ENCODE measurements at regions not wholly inside any gene's neighbourhood (a gene's known extent, or its start where the extent isn't known, plus 50 kb on each side); places are given as distances from the start of the nearest gene placed in this dataset.

DNA sequence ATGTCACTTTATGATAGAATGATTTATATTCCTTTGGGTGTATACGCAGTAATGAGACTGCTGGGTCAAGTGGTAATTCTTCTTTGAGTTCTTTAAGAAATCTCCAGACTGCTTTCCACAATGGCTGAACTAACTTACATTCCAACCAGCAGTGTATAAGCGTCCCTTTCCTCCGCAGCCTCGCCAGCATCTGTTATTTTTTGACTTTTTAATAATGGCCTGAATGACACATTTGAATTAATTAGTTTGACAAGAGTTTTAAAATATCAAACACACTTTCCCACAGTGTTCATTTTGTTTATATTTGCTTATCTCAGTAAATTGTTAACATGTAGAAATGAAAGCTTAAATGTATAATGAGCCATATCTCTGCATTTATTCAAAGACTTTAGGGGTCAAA, 116.8 kb downstream of the TES start:
- Histone ChIP-seq H3K4me3 (ENCODE audit: low read depth in 1 of 3, low read length in 3 of 3) (no peak overlapping the region), H3K36me3 (ENCODE audit: control insufficient read depth in 4 of 4, insufficient read depth in 3 of 4, low read depth in 1 of 4, low read length in 3 of 4) (no peaks in the 10 kb centered on the region), H3K27ac (ENCODE audit: low read depth in 1 of 2, low read length in 2 of 2) (no peak overlapping the region), H3K27me3 (ENCODE audit: control insufficient read depth in 4 of 4, insufficient read depth in 4 of 4, low read length in 3 of 4) (no peaks in the 10 kb centered on the region), H3K9ac (ENCODE audit: low read depth in 1 of 2, low read length in 2 of 2) (no peak overlapping the region), H3K9me3 (ENCODE audit: control insufficient read depth in 4 of 4, low read length in 3 of 4) (no peaks in the 10 kb centered on the region), H3K4me1 (ENCODE audit: control insufficient read depth in 4 of 4, insufficient read depth in 4 of 4, low read length in 3 of 4) (no peaks in the 10 kb centered on the region)
- WGBS: 93% methylated on average over 4 of the region's 4 CpGs
- no peak for TF ChIP-seq EGR1 (IDR thresholded peaks at IDR 0.05; ENCODE audit: low read depth in 2 of 2)
- no peak for TF ChIP-seq TAF1 (conservative IDR thresholded peaks at IDR 0.05)
- TF ChIP-seq SP1 (IDR thresholded peaks at IDR 0.05): no peak
- TF ChIP-seq JUND (IDR thresholded peaks at IDR 0.05): no peak
- no peak for TF ChIP-seq NR2F2 (IDR thresholded peaks at IDR 0.05)
- TF ChIP-seq MAX (IDR thresholded peaks at IDR 0.05): no peak
- DNase-seq (ENCODE audit: low spot score): no peak

GRCh38 chr7:116327752-116328151, 117.4 kb downstream of the TES start:
- TF ChIP-seq RAD21 (IDR thresholded peaks at IDR 0.05): no peak
- no peak for TF ChIP-seq TAF1 (conservative IDR thresholded peaks at IDR 0.05)
- TF ChIP-seq HNF4A (conservative IDR thresholded peaks at IDR 0.05): no peak
- TF ChIP-seq EGR1 (IDR thresholded peaks at IDR 0.05; ENCODE audit: low read depth in 2 of 2): no peak
- TF ChIP-seq, protein P1, sequence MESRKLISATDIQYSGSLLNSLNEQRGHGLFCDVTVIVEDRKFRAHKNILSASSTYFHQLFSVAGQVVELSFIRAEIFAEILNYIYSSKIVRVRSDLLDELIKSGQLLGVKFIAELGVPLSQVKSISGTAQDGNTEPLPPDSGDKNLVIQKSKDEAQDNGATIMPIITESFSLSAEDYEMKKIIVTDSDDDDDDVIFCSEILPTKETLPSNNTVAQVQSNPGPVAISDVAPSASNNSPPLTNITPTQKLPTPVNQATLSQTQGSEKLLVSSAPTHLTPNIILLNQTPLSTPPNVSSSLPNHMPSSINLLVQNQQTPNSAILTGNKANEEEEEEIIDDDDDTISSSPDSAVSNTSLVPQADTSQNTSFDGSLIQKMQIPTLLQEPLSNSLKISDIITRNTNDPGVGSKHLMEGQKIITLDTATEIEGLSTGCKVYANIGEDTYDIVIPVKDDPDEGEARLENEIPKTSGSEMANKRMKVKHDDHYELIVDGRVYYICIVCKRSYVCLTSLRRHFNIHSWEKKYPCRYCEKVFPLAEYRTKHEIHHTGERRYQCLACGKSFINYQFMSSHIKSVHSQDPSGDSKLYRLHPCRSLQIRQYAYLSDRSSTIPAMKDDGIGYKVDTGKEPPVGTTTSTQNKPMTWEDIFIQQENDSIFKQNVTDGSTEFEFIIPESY (IDR thresholded peaks at IDR 0.05): no peak
- TF ChIP-seq FOXA1 (IDR thresholded peaks at IDR 0.05): no peak
- TF ChIP-seq RXRA (IDR thresholded peaks at IDR 0.05): no peak
- TF ChIP-seq, protein P2, sequence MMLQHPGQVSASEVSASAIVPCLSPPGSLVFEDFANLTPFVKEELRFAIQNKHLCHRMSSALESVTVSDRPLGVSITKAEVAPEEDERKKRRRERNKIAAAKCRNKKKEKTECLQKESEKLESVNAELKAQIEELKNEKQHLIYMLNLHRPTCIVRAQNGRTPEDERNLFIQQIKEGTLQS (IDR thresholded peaks at IDR 0.05): no peak
- TF ChIP-seq GABPA (IDR thresholded peaks at IDR 0.05 in 1 of 2, conservative IDR thresholded peaks at IDR 0.05 in 1 of 2): no peak
- no peak for TF ChIP-seq MAX (IDR thresholded peaks at IDR 0.05)
- no peak for TF ChIP-seq JUND (IDR thresholded peaks at IDR 0.05)
- Histone ChIP-seq H3K27ac (ENCODE audit: low read depth in 1 of 2, low read length in 2 of 2) (no peak overlapping the region), H3K4me1 (ENCODE audit: control insufficient read depth in 4 of 4, insufficient read depth in 4 of 4, low read length in 3 of 4) (no peaks in the 10 kb centered on the region), H3K9ac (ENCODE audit: low read depth in 1 of 2, low read length in 2 of 2) (no peak overlapping the region), H3K27me3 (ENCODE audit: control insufficient read depth in 4 of 4, insufficient read depth in 4 of 4, low read length in 3 of 4) (no peaks in the 10 kb centered on the region), H3K4me3 (ENCODE audit: low read depth in 1 of 3, low read length in 3 of 3) (no peak overlapping the region), H3K9me3 (ENCODE audit: control insufficient read depth in 4 of 4, low read length in 3 of 4) (no peaks in the 10 kb centered on the region), H3K36me3 (ENCODE audit: control insufficient read depth in 4 of 4, insufficient read depth in 3 of 4, low read depth in 1 of 4, low read length in 3 of 4) (no peaks in the 10 kb centered on the region)
- no peak for DNase-seq (ENCODE audit: low spot score)
- WGBS: 84% methylated on average over 7 of the region's 7 CpGs

- H3K9ac ChIP-seq (ENCODE audit: low read depth in 1 of 2, low read length in 2 of 2): no peak overlapping the region
- no peak for DNase-seq (ENCODE audit: low spot score)
- TF ChIP-seq, protein P2 (IDR thresholded peaks at IDR 0.05): no peak
- TF ChIP-seq EGR1 (IDR thresholded peaks at IDR 0.05; ENCODE audit: low read depth in 2 of 2) (no peak), MAX (IDR thresholded peaks at IDR 0.05) (no peak), SP1 (IDR thresholded peaks at IDR 0.05) (no peak), YY1 (IDR thresholded peaks at IDR 0.05) (no peak), CTCF (IDR thresholded peaks at IDR 0.05; ENCODE audit: low read depth, low read length, missing input control) (no peak), FOXA1 (IDR thresholded peaks at IDR 0.05) (no peak), FOXA2 (IDR thresholded peaks at IDR 0.05) (no peak), RAD21 (IDR thresholded peaks at IDR 0.05) (no peak), HNF4G (IDR thresholded peaks at IDR 0.05) (no peak), GABPA (IDR thresholded peaks at IDR 0.05 in 1 of 2, conservative IDR thresholded peaks at IDR 0.05 in 1 of 2) (no peak)
- no peaks in the 10 kb centered on the region for H3K36me3 ChIP-seq (ENCODE audit: control insufficient read depth in 4 of 4, insufficient read depth in 3 of 4, low read depth in 1 of 4, low read length in 3 of 4)
- no peak overlapping the region for H3K27ac ChIP-seq (ENCODE audit: low read depth in 1 of 2, low read length in 2 of 2)
- no peak overlapping the region for H3K4me3 ChIP-seq (ENCODE audit: low read depth in 1 of 3, low read length in 3 of 3)
- no peaks in the 10 kb centered on the region for H3K27me3 ChIP-seq (ENCODE audit: control insufficient read depth in 4 of 4, insufficient read depth in 4 of 4, low read length in 3 of 4)
- WGBS: 87% methylated on average over 1 of the region's 1 CpG
- no peaks in the 10 kb centered on the region for H3K9me3 ChIP-seq (ENCODE audit: control insufficient read depth in 4 of 4, low read length in 3 of 4)
- no peaks in the 10 kb centered on the region for H3K4me1 ChIP-seq (ENCODE audit: control insufficient read depth in 4 of 4, insufficient read depth in 4 of 4, low read length in 3 of 4)
Measured at GRCh38 chr7:116328161-116328560, 117.8 kb downstream of the TES start.
